Fibroblast of peridontal ligament (primary cell): ENCODE measurements at regions not wholly inside any gene's neighbourhood (a gene's known extent, or its start where the extent isn't known, plus 50 kb on each side); places are given as distances from the start of the nearest gene placed in this dataset.
A peak's percentile ranks its signal among the peaks of the same experiment; 100 is the strongest.

ENCODE experiments used
- DNase-seq: peaks from one replicate; pipeline ENCODE4 v3.0.0-alpha.2; 2010; ENCODE audit errors: extremely low read depth

- DNase-seq = no peak
Observed at GRCh38 chr6:101212640-101213039, 180.9 kb upstream of the GRIK2 start.

GRCh38 chr6:101222007-101222406, 171.5 kb upstream of the GRIK2 start:
- DNase-seq = no peak

- DNase-seq = no peak
Observed at GRCh38 chr6:101224751-101225150, 168.8 kb upstream of the GRIK2 start.

- DNase-seq = peak; percentile 13
Observed at GRCh38 chr6:101226677-101227135, 166.8 kb upstream of the GRIK2 start.

- DNase-seq = no peak
Observed at GRCh38 chr6:101230866-101231265, 162.6 kb upstream of the GRIK2 start.

- no peak for DNase-seq
Observed at GRCh38 chr6:101231606-101232235, 161.8 kb upstream of the GRIK2 start.

GRCh38 chr6:101232961-101233360, 160.5 kb upstream of the GRIK2 start:
- no peak for DNase-seq

GRCh38 chr6:101236709-101237108, 156.8 kb upstream of the GRIK2 start:
- DNase-seq = no peak

GRCh38 chr6:101241442-101241841, 152.1 kb upstream of the GRIK2 start:
- no peak for DNase-seq

GRCh38 chr6:101249470-101249869, 144.0 kb upstream of the GRIK2 start:
- DNase-seq = no peak

- DNase-seq = no peak
Observed at GRCh38 chr6:101257163-101257562, 136.3 kb upstream of the GRIK2 start.

GRCh38 chr6:101259505-101259904, 134.0 kb upstream of the GRIK2 start:
- no peak for DNase-seq

GRCh38 chr6:101263596-101263995, 129.9 kb upstream of the GRIK2 start:
- DNase-seq = no peak

GRCh38 chr6:101266063-101266462, 127.4 kb upstream of the GRIK2 start:
- DNase-seq = no peak

GRCh38 chr6:101268541-101268940, 125.0 kb upstream of the GRIK2 start:
- DNase-seq = no peak

- no peak for DNase-seq
Observed at GRCh38 chr6:101275251-101275650, 118.3 kb upstream of the GRIK2 start.

- peak; percentile 1 for DNase-seq
Observed at GRCh38 chr6:101276066-101276465, 117.4 kb upstream of the GRIK2 start.

- DNase-seq = no peak
Observed at GRCh38 chr6:101279410-101279809, 114.1 kb upstream of the GRIK2 start.

GRCh38 chr6:101281266-101281665, 112.2 kb upstream of the GRIK2 start:
- no peak for DNase-seq

GRCh38 chr6:101284131-101284530, 109.4 kb upstream of the GRIK2 start:
- no peak for DNase-seq

- DNase-seq = no peak
Observed at GRCh38 chr6:101286146-101286545, 107.4 kb upstream of the GRIK2 start.

GRCh38 chr6:101290346-101290745, 103.2 kb upstream of the GRIK2 start:
- DNase-seq = peak; percentile 3

GRCh38 chr6:101294051-101294638, 99.4 kb upstream of the GRIK2 start:
- DNase-seq = no peak

GRCh38 chr6:101294676-101295075, 98.8 kb upstream of the GRIK2 start:
- DNase-seq = no peak
